PC-9 (cell line): ENCODE measurements at regions not wholly inside any gene's neighbourhood (a gene's known extent, or its start where the extent isn't known, plus 50 kb on each side); places are given as distances from the start of the nearest gene placed in this dataset.

ENCODE experiments used
- CTCF ChIP-seq: fragments of 200-600 bp; sonication (generic); conservative IDR thresholded peaks from 2 replicates; pipeline ENCODE4 v1.6.1; 2017; ENCODE audit warnings: mixed run types, antibody characterized with exemption, mild to moderate bottlenecking, moderate library complexity
- EZH2 ChIP-seq: fragments of 200-600 bp; sonication (generic); IDR thresholded peaks from 2 replicates; pipeline ENCODE4 v1.8.0; 2017; ENCODE audit warnings: antibody characterized with exemption, low read depth

- no peak for TF ChIP-seq CTCF
- no peak for TF ChIP-seq EZH2
These were observed 391.0 kb downstream of the RAP2B start for GRCh38 chr3:153552887-153553604.
